Naive thymus-derived CD8-positive, alpha-beta T cell (primary cell): ENCODE measurements at regions not wholly inside any gene's neighbourhood (a gene's known extent, or its start where the extent isn't known, plus 50 kb on each side); places are given as distances from the start of the nearest gene placed in this dataset.
A peak's percentile ranks its signal among the peaks of the same experiment; 100 is the strongest.

ENCODE experiments used
- ATAC-seq, 2 donors: fragments of 150-1000 bp; cut with Tn5 transposase in 1 of 2; sonication (Bioruptor Pico), chemical (Tn5 transposase) in 1 of 2; 1 replicate in 1 of 2; 2 replicates in 1 of 2; pipeline ENCODE4 v1.10.0; 2021; ENCODE audit warnings: mild to moderate bottlenecking in 2 of 2, moderate library complexity in 2 of 2
- POLR2A ChIA-PET: fragments of 350-600 bp; sonication (Branson Sonifier 250); formaldehyde crosslinking; loops from one replicate; lab custom pipeline; 2021; ENCODE audit warnings: antibody characterized with exemption; lab: Charles Lee
- DNase-seq, 10 donors: peaks; one replicate each; pipeline versions ENCODE4 v3.0.0 to v3.0.0-alpha.2; 2020 to 2022
- H3K27ac Mint-ChIP-seq, 10 donors: one replicate each; pipeline ENCODE4 v1.8.0; 2020 to 2022; ENCODE audit warnings: mild to moderate bottlenecking in 10 of 10, mixed read lengths in 10 of 10, moderate library complexity in 4 of 10, inconsistent platforms in 1 of 10
- H3K27me3 Mint-ChIP-seq, 5 donors: one replicate each; pipeline ENCODE4 v1.8.0; 2021 to 2022; ENCODE audit warnings: mixed read lengths in 5 of 5
- H3K36me3 Mint-ChIP-seq, 3 donors: one replicate each; pipeline ENCODE4 v1.8.0; 2020 to 2022; ENCODE audit warnings: mixed read lengths in 3 of 3, mild to moderate bottlenecking in 2 of 3, inconsistent platforms in 1 of 3
- H3K4me1 Mint-ChIP-seq, 4 donors: one replicate each; pipeline ENCODE4 v1.8.0; 2021 to 2022; ENCODE audit warnings: mixed read lengths in 4 of 4
- H3K4me3 Mint-ChIP-seq, 10 donors: one replicate each; pipeline ENCODE4 v1.8.0; 2020 to 2022; ENCODE audit warnings: mild to moderate bottlenecking in 10 of 10, mixed read lengths in 10 of 10, moderate library complexity in 6 of 10, inconsistent platforms in 1 of 10
- H3K9me3 Mint-ChIP-seq, 9 donors: one replicate each; pipeline ENCODE4 v1.8.0; 2020 to 2022; ENCODE audit warnings: mixed read lengths in 9 of 9, mild to moderate bottlenecking in 3 of 9, inconsistent platforms in 1 of 9, moderate library complexity in 1 of 9

DNA sequence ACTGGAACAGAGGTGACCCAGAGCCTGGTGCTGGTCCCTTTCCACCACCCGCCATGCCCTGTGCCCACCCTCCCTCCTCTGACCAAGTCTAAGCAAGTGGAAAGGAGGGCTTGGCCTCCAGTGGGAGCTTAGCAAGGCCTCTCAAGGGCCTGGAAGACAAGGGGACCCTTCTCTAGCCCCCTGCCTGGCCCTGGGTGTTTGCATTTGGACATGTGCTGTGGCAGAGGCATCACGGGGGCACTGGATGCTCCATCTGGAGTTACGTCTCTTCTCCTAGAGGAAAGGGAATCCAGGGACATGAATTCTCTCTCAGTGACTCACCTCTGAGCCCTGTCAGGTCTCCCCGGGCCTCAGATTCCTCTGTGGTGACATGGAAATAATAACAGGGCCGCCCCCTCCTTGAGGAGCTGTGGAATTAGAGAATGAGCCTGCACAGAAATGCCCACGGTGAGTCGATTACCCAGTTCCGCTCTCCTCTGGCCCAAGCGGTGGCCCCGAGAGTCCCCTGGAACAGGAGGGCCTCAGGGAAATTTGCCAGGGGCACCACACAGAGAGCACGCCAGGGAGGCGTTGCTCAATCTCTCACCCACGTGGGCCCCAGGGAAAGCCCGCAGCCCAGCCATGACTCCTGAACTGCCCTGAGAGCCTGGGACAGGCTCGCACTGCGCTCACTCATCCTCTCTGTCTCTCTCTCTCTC lies 189.6 kb downstream of the BCOR start:
- DNase-seq (no peak), ATAC-seq (no peak)
- Mint-ChIP-seq H3K36me3 (no peaks in the 10 kb centered on the region), H3K9me3 (no peaks in the 10 kb centered on the region), H3K4me3 (no peak overlapping the region), H3K27me3 (no peaks in the 10 kb centered on the region), H3K4me1 (peaks cover 0 to 2% (median 0%) of the 10 kb centered on the region in 4 donors), H3K27ac (no peak overlapping the region)
- POLR2A ChIA-PET = no interaction called here

DNA sequence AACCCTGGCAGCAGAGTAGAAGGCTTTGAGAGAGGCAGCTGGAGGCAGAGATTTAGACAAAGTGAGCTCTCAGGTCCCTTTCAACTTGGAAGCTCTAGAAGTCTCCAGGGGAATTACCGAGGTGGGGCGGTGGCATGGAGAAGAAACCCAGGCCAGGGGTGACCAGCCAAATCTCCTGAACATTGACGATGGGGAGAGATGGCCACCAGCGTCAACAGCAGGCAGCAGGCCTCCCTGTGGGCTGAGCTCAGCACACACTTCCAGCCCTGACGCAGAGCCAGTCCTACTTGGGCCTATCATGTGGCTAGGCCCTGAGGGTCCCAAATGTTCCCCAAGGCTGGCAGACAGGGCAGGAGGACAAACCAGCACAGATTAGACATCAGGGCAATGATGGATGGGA lies 187.8 kb downstream of the BCOR start:
- POLR2A ChIA-PET = interaction anchor here (0.7 kb wide), 1 partner anchor 54 kb away, joined by 3 read pairs; no protein-coding TSS in a partner anchor
- Mint-ChIP-seq H3K36me3 (no peaks in the 10 kb centered on the region), H3K4me1 (peaks cover 0 to 2% (median 0%) of the 10 kb centered on the region in 4 donors), H3K4me3 (no peak overlapping the region), H3K27me3 (no peaks in the 10 kb centered on the region), H3K27ac (peak overlapping the region in 1 of 10 donors; percentile 54), H3K9me3 (no peaks in the 10 kb centered on the region)
- DNase-seq (no peak), ATAC-seq (no peak)

DNA sequence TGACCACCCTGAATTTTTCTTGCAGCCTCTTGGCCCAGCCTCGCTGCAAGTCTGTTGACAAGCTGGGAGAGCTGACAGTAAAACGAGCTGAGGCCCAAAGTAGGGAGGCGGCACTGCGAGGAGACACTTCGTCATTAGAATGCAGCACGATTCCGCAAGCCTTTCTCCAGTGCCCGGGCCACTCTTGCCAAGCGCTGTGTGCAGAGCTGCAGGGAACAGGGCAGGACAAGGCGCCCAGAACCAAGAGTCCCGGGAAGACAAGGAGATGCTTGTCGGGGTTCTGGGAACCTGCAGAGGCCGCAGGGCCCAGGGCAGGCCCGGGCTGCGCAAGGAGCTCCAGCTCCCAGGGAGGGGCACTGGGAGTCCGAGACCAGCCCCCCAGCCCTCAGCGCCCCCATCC lies 187.1 kb downstream of the BCOR start:
- Mint-ChIP-seq H3K27ac (no peak overlapping the region), H3K4me1 (peaks cover 0 to 2% (median 0%) of the 10 kb centered on the region in 4 donors), H3K9me3 (no peaks in the 10 kb centered on the region), H3K27me3 (no peaks in the 10 kb centered on the region), H3K4me3 (no peak overlapping the region), H3K36me3 (no peaks in the 10 kb centered on the region)
- POLR2A ChIA-PET = interaction anchor here (0.7 kb wide), 1 partner anchor 55 kb away, joined by 3 read pairs; no protein-coding TSS in a partner anchor
- no peak for DNase-seq
- ATAC-seq = no peak

DNA sequence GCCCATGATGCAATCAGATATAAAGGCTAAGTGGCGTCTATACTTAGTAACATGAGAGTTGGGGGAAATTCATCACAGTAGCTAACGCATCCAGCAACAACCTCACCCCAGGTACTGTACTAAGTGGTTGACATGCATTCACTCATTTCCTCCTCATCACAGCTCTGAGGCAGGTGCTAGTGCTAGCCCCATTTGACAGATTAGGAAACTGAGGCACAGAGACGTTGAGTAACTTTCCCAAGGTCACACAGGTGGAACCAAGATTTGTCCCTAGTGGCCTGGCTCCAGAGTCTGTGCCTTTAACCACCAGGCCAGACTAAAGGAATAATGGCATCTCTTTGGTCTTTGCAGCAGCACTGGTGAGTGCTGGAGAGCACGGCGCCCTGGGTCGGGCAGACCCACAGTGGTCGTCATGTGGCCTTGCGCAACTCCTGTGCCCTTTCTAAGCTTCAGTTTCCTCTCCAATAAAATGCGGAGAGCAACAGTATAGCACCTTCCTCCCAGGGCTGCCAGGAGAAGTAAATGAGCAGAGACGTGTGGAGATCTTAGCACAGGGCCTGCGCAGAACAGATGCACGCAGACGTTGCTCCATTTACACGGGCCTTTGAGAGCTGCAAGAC lies 186.4 kb downstream of the BCOR start:
- Mint-ChIP-seq H3K4me3 (no peak overlapping the region), H3K4me1 (peaks cover 0 to 2% (median 0%) of the 10 kb centered on the region in 4 donors), H3K36me3 (no peaks in the 10 kb centered on the region), H3K9me3 (no peaks in the 10 kb centered on the region), H3K27ac (no peak overlapping the region), H3K27me3 (no peaks in the 10 kb centered on the region)
- ATAC-seq = no peak
- POLR2A ChIA-PET = interaction anchor here (0.6 kb wide), 1 partner anchor 194 kb away, joined by 3 read pairs; no protein-coding TSS in a partner anchor
- DNase-seq = no peak

DNA sequence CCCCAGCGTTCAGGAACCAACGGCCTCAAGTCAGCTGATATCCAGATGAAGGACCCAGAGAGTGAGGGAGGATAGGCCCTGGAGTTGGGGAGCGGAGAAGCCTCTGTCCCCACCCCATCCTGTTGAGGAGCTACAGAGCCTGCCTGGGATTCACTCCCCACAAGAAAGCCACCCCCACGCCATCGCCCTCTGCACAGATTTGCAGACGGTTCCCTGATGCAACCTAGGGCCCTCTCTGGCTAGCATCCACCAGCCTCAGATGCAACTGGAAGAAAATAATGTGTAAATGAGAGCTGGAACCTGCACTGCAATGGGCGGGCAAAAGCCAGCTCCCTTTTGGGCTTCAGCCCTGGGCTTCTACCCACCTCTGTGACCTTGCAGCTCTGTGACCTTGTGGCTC lies 185.6 kb downstream of the BCOR start:
- Mint-ChIP-seq H3K27me3 (no peaks in the 10 kb centered on the region), H3K36me3 (no peaks in the 10 kb centered on the region), H3K9me3 (no peaks in the 10 kb centered on the region), H3K4me1 (peaks cover 0 to 2% (median 0%) of the 10 kb centered on the region in 4 donors), H3K27ac (no peak overlapping the region), H3K4me3 (no peak overlapping the region)
- ATAC-seq = no peak
- DNase-seq = no peak
- POLR2A ChIA-PET = no interaction called here

DNA sequence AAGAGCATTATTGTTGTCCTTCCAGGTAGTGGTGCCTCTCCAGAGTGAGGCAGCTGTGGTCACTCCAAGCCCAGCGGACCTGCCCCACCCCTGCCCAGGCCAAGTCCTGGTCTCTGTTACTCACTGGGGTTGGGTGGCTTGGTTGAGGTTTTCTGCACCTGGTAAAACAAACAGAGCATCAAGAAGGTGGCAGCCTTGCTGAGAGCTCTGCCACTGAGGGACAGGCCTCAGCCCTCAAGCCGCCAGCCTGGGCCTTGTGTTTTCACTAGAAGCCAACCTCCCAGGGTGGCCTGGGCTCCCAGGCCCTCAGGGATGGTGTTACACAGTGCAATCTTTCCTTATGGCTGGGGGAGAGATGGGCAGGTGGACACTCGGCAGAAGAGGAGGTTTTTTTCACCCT lies 182.7 kb downstream of the BCOR start:
- H3K9me3 Mint-ChIP-seq = no peaks in the 10 kb centered on the region
- no peak overlapping the region for H3K4me3 Mint-ChIP-seq
- no peaks in the 10 kb centered on the region for H3K27me3 Mint-ChIP-seq
- ATAC-seq (no peak), DNase-seq (no peak)
- POLR2A ChIA-PET = no interaction called here
- H3K4me1 Mint-ChIP-seq = no peaks in the 10 kb centered on the region
- no peaks in the 10 kb centered on the region for H3K36me3 Mint-ChIP-seq
- no peak overlapping the region for H3K27ac Mint-ChIP-seq

DNA sequence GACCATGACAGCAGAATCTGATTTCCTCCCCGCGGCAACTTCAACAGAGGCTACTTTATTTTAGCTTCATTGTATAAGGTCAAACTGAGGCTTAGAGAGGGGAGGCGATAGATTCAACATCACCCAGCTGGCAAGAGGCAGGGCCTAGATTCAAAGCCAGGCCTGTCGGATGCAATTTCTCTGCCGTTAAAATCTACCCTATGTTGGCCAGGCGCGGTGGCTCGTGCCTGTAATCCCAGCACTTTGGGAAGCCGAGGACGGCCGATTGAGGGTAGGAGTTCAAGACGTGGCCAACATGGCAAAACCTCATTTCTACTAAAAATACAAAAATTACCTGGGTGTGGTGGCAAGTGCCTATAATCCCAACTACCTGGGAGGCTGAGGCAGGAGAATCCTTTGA lies 182.2 kb downstream of the BCOR start:
- Mint-ChIP-seq H3K9me3 (no peaks in the 10 kb centered on the region), H3K36me3 (no peaks in the 10 kb centered on the region), H3K4me3 (no peak overlapping the region), H3K27me3 (no peaks in the 10 kb centered on the region), H3K4me1 (no peaks in the 10 kb centered on the region), H3K27ac (no peak overlapping the region)
- DNase-seq = no peak
- no peak for ATAC-seq
- POLR2A ChIA-PET = no interaction called here

DNA sequence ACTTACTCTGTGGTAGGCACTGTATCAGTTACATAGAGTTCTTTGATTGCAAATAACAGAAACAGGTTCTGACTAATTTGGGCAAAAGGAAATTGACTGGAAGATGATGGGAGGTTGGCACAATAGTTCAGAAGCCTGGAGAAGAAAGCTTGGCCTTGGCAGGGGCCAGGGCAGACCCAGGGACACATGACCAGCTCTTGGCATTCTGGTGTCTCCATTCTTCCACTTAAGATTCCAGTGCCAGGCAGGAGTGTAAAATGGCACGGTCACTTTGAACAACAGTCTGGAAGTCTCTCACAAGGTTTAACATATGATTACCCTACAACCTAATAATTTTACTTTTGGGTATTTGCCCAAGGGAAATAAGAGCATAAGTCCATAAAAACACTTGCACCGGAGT lies 175.9 kb downstream of the BCOR start:
- no peak overlapping the region for H3K27ac Mint-ChIP-seq

DNA sequence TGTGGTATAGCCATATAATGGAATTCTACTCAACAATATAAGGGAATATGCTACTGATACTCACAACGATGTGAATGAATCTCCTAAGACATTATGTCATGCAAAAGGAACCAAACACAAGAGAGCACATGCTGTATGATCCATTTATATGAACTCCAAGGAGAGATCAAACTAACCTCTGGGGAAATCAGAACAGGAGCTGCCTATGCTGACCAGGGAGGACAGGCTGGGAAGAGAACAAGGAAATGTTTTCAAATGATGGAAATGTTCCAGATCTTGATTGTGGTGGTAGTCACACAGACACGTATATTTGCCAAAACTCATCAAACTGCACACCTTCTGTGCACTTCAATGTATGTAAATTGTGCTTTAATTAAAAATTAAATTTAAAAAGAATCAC lies 175.3 kb downstream of the BCOR start:
- POLR2A ChIA-PET = no interaction called here

More for the DNA sequence above, 175.9 kb downstream of the BCOR start:
- DNase-seq = no peak
- POLR2A ChIA-PET = no interaction called here
- no peaks in the 10 kb centered on the region for H3K27me3 Mint-ChIP-seq
- H3K4me3 Mint-ChIP-seq = no peak overlapping the region
- no peaks in the 10 kb centered on the region for H3K36me3 Mint-ChIP-seq
- ATAC-seq = no peak
- H3K4me1 Mint-ChIP-seq = no peaks in the 10 kb centered on the region
- H3K9me3 Mint-ChIP-seq = peaks cover 0 to 2% (median 0%) of the 10 kb centered on the region in 9 donors

DNA sequence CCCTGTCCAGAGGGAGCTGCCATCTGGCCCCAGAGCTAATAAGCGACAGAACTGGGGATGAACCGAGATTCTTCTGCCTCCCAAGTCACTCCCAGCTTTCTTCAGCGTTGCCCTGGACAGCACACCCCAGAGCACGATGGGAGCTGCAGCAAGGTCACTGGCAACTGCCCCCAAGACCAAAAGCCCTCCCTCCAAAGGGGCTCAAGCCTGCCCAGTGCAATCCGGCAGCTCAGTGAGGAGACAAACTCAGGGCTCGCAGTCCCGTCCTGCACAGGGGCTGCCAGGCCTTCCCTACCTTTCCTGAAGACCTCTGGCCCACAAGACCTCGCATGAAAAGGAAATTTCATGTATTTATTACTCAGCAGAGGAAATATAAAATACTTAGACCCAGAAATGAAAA lies 174.8 kb downstream of the BCOR start:
- Mint-ChIP-seq H3K27ac (no peak overlapping the region), H3K4me3 (no peak overlapping the region), H3K27me3 (no peaks in the 10 kb centered on the region), H3K36me3 (no peaks in the 10 kb centered on the region), H3K9me3 (peaks cover 0 to 2% (median 0%) of the 10 kb centered on the region in 9 donors), H3K4me1 (no peaks in the 10 kb centered on the region)
- DNase-seq (no peak), ATAC-seq (no peak)
- POLR2A ChIA-PET = no interaction called here

More for the DNA sequence above, 175.3 kb downstream of the BCOR start:
- Mint-ChIP-seq H3K9me3 (peaks cover 0 to 2% (median 0%) of the 10 kb centered on the region in 9 donors), H3K4me1 (no peaks in the 10 kb centered on the region), H3K36me3 (no peaks in the 10 kb centered on the region), H3K27me3 (no peaks in the 10 kb centered on the region), H3K27ac (no peak overlapping the region), H3K4me3 (no peak overlapping the region)
- ATAC-seq = no peak
- DNase-seq = no peak

DNA sequence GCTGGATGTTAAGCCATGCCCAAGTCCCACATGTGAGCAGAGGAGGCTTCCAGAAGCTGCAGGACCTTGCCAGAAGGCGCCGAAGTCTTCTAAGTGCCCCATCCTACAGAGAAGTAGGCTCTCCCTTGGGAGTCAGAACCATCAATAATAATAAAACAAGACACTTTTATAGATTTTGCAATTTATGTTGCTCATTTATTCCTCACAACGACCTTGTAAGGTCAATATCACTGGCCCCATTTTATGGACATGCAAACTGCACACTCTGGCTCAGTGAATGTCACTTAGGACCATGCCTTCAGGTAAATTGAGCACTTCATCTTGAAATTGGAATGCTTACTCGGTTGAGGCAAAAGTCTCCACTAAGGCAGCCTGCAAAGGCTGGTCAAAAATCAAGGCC lies 170.4 kb downstream of the BCOR start:
- no peaks in the 10 kb centered on the region for H3K4me1 Mint-ChIP-seq
- POLR2A ChIA-PET = no interaction called here
- H3K36me3 Mint-ChIP-seq = no peaks in the 10 kb centered on the region
- no peaks in the 10 kb centered on the region for H3K27me3 Mint-ChIP-seq
- DNase-seq = no peak
- no peak for ATAC-seq
- H3K27ac Mint-ChIP-seq = no peak overlapping the region
- no peaks in the 10 kb centered on the region for H3K9me3 Mint-ChIP-seq
- H3K4me3 Mint-ChIP-seq = no peak overlapping the region

DNA sequence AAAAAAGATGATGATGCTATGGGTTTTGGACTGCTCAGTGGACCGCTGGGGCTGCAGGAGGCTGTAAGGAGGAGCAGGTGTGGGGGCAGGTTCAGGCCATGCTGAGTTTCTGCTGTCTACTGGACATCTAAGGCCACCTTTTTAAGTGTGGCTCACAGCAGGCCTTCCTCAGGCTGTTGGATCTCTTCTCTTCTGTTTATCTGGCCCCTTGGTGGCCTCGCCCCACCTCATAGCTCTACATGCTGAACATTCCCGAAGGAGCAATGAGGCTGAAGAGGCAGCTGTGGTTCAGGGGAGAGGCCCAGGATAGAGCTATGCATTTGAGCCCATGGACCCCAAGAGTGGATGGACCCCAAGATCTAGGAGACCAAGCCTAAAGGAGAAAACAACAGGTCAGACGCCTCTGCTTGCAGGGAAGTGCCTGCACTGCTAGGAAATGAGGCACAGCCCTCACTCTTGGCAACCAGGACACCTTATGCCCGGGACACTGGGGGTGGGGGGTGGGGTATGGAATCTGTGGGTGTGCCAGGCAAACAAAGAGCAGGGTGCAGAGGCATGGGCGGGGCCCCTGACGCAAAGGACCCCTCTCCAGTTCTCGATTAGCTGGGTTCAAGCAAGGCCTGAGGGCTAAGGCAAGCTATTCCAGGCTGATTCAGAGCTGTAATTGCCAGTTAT lies 168.9 kb downstream of the BCOR start:
- DNase-seq (no peak), ATAC-seq (no peak)
- no peak overlapping the region for H3K27ac Mint-ChIP-seq
- no peaks in the 10 kb centered on the region for H3K9me3 Mint-ChIP-seq
- no peaks in the 10 kb centered on the region for H3K4me1 Mint-ChIP-seq
- no peaks in the 10 kb centered on the region for H3K27me3 Mint-ChIP-seq
- no peak overlapping the region for H3K4me3 Mint-ChIP-seq
- POLR2A ChIA-PET = no interaction called here
- H3K36me3 Mint-ChIP-seq = no peaks in the 10 kb centered on the region

DNA sequence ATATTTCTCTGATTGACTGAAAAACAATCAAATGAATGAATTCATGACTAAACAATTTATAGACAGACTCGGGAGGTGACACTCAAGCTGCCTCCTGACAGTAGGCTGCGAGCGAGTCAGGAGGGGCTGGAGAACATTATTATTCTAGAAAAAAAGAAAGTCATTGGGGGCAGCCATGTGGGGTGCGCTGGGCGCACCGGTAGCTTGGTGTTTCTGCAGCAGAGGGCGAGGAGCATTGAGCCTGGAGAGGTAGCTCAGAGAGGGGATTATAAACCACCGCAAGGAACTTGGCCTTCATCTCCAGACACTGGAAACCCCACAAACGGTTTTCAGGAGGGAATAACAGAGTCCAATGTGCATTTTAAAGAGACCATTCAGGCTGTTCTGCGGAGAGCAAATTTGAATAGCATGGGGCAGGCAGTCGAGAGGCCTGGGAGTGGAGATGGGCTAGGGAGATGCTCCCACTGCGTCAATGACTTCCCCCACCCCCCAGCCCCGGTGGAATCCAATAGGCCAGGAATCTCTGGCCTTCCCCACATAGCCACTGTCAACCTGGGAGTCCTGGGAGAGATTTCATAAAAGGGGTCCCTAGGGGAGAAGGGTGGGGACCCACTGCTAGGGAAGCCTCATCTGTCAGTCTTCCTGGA lies 168.3 kb downstream of the BCOR start:
- Mint-ChIP-seq H3K27me3 (no peaks in the 10 kb centered on the region), H3K9me3 (no peaks in the 10 kb centered on the region), H3K27ac (no peak overlapping the region), H3K4me3 (no peak overlapping the region), H3K4me1 (no peaks in the 10 kb centered on the region), H3K36me3 (no peaks in the 10 kb centered on the region)
- no peak for DNase-seq
- POLR2A ChIA-PET = no interaction called here
- ATAC-seq = no peak
